ENCODE measurements at regions not wholly inside any gene's neighbourhood (a gene's known extent, or its start where the extent isn't known, plus 50 kb on each side); places are given as distances from the start of the nearest gene placed in this dataset.

GRCh38 chr4:111641813-111642579, 503.3 kb upstream of the FAM241A start:
- peak; percentile 64 to 85 (median 77) for DNase-seq
- Histone ChIP-seq H3K27ac (no peak overlapping the region), H3K4me1 (replicated peaks in 1 of 2) (no peaks in the 10 kb centered on the region), H3K27me3 (no peaks in the 10 kb centered on the region), H3K4me3 (no peak overlapping the region), H3K36me3 (replicated peaks in 1 of 2) (no peaks in the 10 kb centered on the region), H3K9me3 (replicated peaks in 1 of 3) (no peaks in the 10 kb centered on the region)
- WGBS, 4 donors = 40 to 44% (median 43%) methylated on average over 9 of the region's 9 CpGs
- intact Hi-C loops (cut with DNase I) = loop anchor here in 1 of 2 donors (5.0 kb wide), 1 partner anchor 210 kb away; no protein-coding TSS in a partner anchor
- TF ChIP-seq CTCF (IDR thresholded peaks at IDR 0.05) = peak; percentile 51 to 84 (median 79)
- no peak for TF ChIP-seq POLR2A (IDR thresholded peaks at IDR 0.05)

GRCh38 chr4:111648056-111648455, 497.2 kb upstream of the FAM241A start:
- Histone ChIP-seq H3K9me3 (replicated peaks in 1 of 3) (no peaks in the 10 kb centered on the region), H3K36me3 (replicated peaks in 1 of 2) (no peaks in the 10 kb centered on the region), H3K27me3 (no peaks in the 10 kb centered on the region), H3K27ac (no peak overlapping the region), H3K4me3 (no peak overlapping the region), H3K4me1 (replicated peaks in 1 of 2) (no peaks in the 10 kb centered on the region)
- TF ChIP-seq POLR2A (IDR thresholded peaks at IDR 0.05) = no peak
- TF ChIP-seq CTCF (IDR thresholded peaks at IDR 0.05) = no peak
- no peak for DNase-seq
- intact Hi-C loops (cut with DNase I) = no loop called here
- WGBS, 4 donors = 77 to 85% (median 80%) methylated on average over 5 of the region's 5 CpGs

- Histone ChIP-seq H3K36me3 (replicated peaks in 1 of 2) (no peaks in the 10 kb centered on the region), H3K9me3 (replicated peaks in 1 of 3) (no peaks in the 10 kb centered on the region), H3K4me1 (replicated peaks in 1 of 2) (no peaks in the 10 kb centered on the region), H3K4me3 (no peak overlapping the region), H3K27me3 (no peaks in the 10 kb centered on the region), H3K27ac (no peak overlapping the region)
- TF ChIP-seq POLR2A (IDR thresholded peaks at IDR 0.05) = no peak
- 66 to 85% (median 72%) methylated on average over 3 of the region's 3 CpGs for WGBS, 4 donors
- intact Hi-C loops (cut with DNase I) = no loop called here
- no peak for DNase-seq
Observed at GRCh38 chr4:111649308-111649707, 495.9 kb upstream of the FAM241A start.

GRCh38 chr4:111650146-111650545, 495.1 kb upstream of the FAM241A start:
- no peaks in the 10 kb centered on the region for H3K9me3 ChIP-seq (replicated peaks in 1 of 3)
- 70 to 86% (median 78%) methylated on average over 3 of the region's 3 CpGs for WGBS, 4 donors
- no peaks in the 10 kb centered on the region for H3K4me1 ChIP-seq (replicated peaks in 1 of 2)
- intact Hi-C loops (cut with DNase I) = no loop called here
- no peaks in the 10 kb centered on the region for H3K36me3 ChIP-seq (replicated peaks in 1 of 2)
- H3K27me3 ChIP-seq = no peaks in the 10 kb centered on the region
- no peak overlapping the region for H3K27ac ChIP-seq
- no peak for DNase-seq
- TF ChIP-seq POLR2A (IDR thresholded peaks at IDR 0.05) (no peak), CTCF (IDR thresholded peaks at IDR 0.05) (no peak)
- no peak overlapping the region for H3K4me3 ChIP-seq

- no peak overlapping the region for H3K27ac ChIP-seq
- no peaks in the 10 kb centered on the region for H3K9me3 ChIP-seq (replicated peaks in 1 of 3)
- no peaks in the 10 kb centered on the region for H3K4me1 ChIP-seq (replicated peaks in 1 of 2)
- no peaks in the 10 kb centered on the region for H3K36me3 ChIP-seq (replicated peaks in 1 of 2)
- intact Hi-C loops (cut with DNase I) = no loop called here
- no peak for DNase-seq
- 86 to 92% (median 89%) methylated on average over 1 of the region's 1 CpG for WGBS, 4 donors
- TF ChIP-seq CTCF (IDR thresholded peaks at IDR 0.05) (no peak), POLR2A (IDR thresholded peaks at IDR 0.05) (no peak)
- no peak overlapping the region for H3K4me3 ChIP-seq
- H3K27me3 ChIP-seq = no peaks in the 10 kb centered on the region
Observed at GRCh38 chr4:111650674-111651086, 494.6 kb upstream of the FAM241A start.
